A549 (cell line): ENCODE measurements at regions not wholly inside any gene's neighbourhood (a gene's known extent, or its start where the extent isn't known, plus 50 kb on each side); places are given as distances from the start of the nearest gene placed in this dataset.
"Not testable (repeated sequence)": the region's sequence is repeated elsewhere in the genome, so short reads cannot be mapped to it uniquely, and the experiment has no call there.

ENCODE experiments used
- ATAC-seq, 2 experiments: fragments of 200-7000 bp in 1 of 2; fragments of >200 bp in 1 of 2; cut with Nextera tagmentation in 1 of 2; cut with Tn5 transposase in 1 of 2; 3 replicates each; pipeline versions ENCODE4 v1.8.0 to v1.9.1; 2018 to 2020; ENCODE audit warnings: mild to moderate bottlenecking in 1 of 2, moderate library complexity in 1 of 2
- CTCF ChIA-PET: fragments of 300-600 bp; sonication (Branson Sonifier 250); formaldehyde crosslinking; extraction: SDS; loops from one replicate; lab custom pipeline; 2021; ENCODE audit warnings: antibody characterized with exemption, inconsistent platforms; lab: Yijun Ruan, JAX
- POLR2A ChIA-PET: fragments of 350-600 bp; formaldehyde crosslinking; extraction: SDS; loops from one replicate; lab custom pipeline; 2021; ENCODE audit warnings: antibody characterized with exemption, inconsistent platforms; lab: Yijun Ruan, JAX
- DNase-seq, 2 experiments: peaks; one replicate each; pipeline versions ENCODE4 v3.0.0 to v3.0.0-alpha.2; 2011 to 2016; ENCODE audit warnings: low read depth in 1 of 2, low spot score in 1 of 2
- FAIRE-seq: peaks from 2 replicates; lab custom pipeline; 2011; peaks lifted over from hg19 to GRCh38; lab: Jason Lieb, UNC
- H3K27ac ChIP-seq, 2 experiments: fragments of >200 bp; sonication (Bioruptor Twin); formaldehyde crosslinking; 3 replicates each; pipeline ENCODE4 v1.5.1; 2016 to 2017
- H3K4me1 ChIP-seq: fragments of >200 bp; sonication (Bioruptor Twin); formaldehyde crosslinking; 3 replicates; pipeline ENCODE4 v1.6.1; 2016
- H3K4me2 ChIP-seq: fragments of >200 bp; sonication (Bioruptor Twin); formaldehyde crosslinking; 3 replicates; pipeline ENCODE4 v1.6.1; 2016
- H3K4me3 ChIP-seq: fragments of >200 bp; sonication (Bioruptor Twin); formaldehyde crosslinking; 3 replicates; pipeline ENCODE4 v1.5.1; 2016
- H3K9me3 ChIP-seq: fragments of >200 bp; sonication (Bioruptor Twin); formaldehyde crosslinking; 3 replicates; pipeline ENCODE4 v1.6.1; 2016
- CBX2 ChIP-seq: fragments of 200-600 bp; sonication (generic); IDR thresholded peaks from 2 replicates; pipeline ENCODE4 v1.6.1; 2016; ENCODE audit warnings: low read depth, mild to moderate bottlenecking, borderline replicate concordance
- FOXS1 ChIP-seq: fragments of 250-450 bp; sonication (Bioruptor Pico); IDR thresholded peaks from 2 replicates; pipeline ENCODE4 v1.5.0; 2020; ENCODE audit warnings: mild to moderate bottlenecking, moderate library complexity
- HEYL ChIP-seq: fragments of 250-450 bp; sonication (Bioruptor Pico); IDR thresholded peaks from 2 replicates; pipeline ENCODE4 v1.8.0; 2021; ENCODE audit warnings: mild to moderate bottlenecking, moderate library complexity
- HOXA7 ChIP-seq: fragments of 250-450 bp; sonication (Bioruptor Pico); IDR thresholded peaks from 2 replicates; pipeline ENCODE4 v1.5.0; 2020; ENCODE audit warnings: mild to moderate bottlenecking, moderate library complexity
- HOXB13 ChIP-seq: fragments of 250-450 bp; sonication (Bioruptor Pico); IDR thresholded peaks from 2 replicates; pipeline ENCODE4 v1.5.0; 2020; ENCODE audit warnings: low read depth, mild to moderate bottlenecking, moderate library complexity
- HOXB5 ChIP-seq: fragments of 250-450 bp; sonication (Bioruptor Pico); IDR thresholded peaks from 2 replicates; pipeline ENCODE4 v1.5.0; 2020; ENCODE audit warnings: mild to moderate bottlenecking, moderate library complexity
- MAFK ChIP-seq: fragments of 450-650 bp; IDR thresholded peaks from 2 replicates; pipeline ENCODE4 v1.6.1; 2014; ENCODE audit not compliant: partially characterized antibody
- MYC ChIP-seq: IDR thresholded peaks from 2 replicates; pipeline ENCODE4 v1.6.1; 2012; ENCODE audit warnings: mild to moderate bottlenecking, inconsistent platforms, low read length, improper control_type of control experiment, borderline replicate concordance
- PHF8 ChIP-seq: fragments of 200-600 bp; sonication (generic); IDR thresholded peaks from 2 replicates; pipeline ENCODE4 v1.6.1; 2016; ENCODE audit warnings: low read depth, mild to moderate bottlenecking, antibody characterized with exemption, moderate library complexity, borderline replicate concordance
- POLR2AphosphoS2 ChIP-seq: conservative IDR thresholded peaks from 2 replicates; pipeline ENCODE4 v1.6.1; 2012; ENCODE audit warnings: low read length, improper control_type of control experiment, inconsistent platforms
- RAD21 ChIP-seq, 2 experiments: fragments of >200 bp in 1 of 2; sonication (Bioruptor Twin) in 1 of 2; formaldehyde crosslinking in 1 of 2; IDR thresholded peaks in 1 of 2; conservative IDR thresholded peaks in 1 of 2; 2 replicates in 1 of 2; 3 replicates in 1 of 2; pipeline ENCODE4 v1.6.1; 2012 to 2018; ENCODE audit warnings: inconsistent platforms in 1 of 2
- SMC3 ChIP-seq: fragments of >200 bp; sonication (Bioruptor Twin); formaldehyde crosslinking; IDR thresholded peaks from 3 replicates; pipeline ENCODE4 v1.6.1; 2018; ENCODE audit warnings: inconsistent platforms
- TFCP2L1 ChIP-seq: fragments of 250-450 bp; sonication (Bioruptor Pico); IDR thresholded peaks from 2 replicates; pipeline ENCODE4 v1.5.0; 2021; ENCODE audit warnings: mild to moderate bottlenecking
- ZFP36 ChIP-seq: fragments of 450-650 bp; IDR thresholded peaks from 2 replicates; pipeline ENCODE4 v1.6.1; 2014; ENCODE audit warnings: borderline replicate concordance; ENCODE audit not compliant: partially characterized antibody
- WGBS: methylation state at CpG from one replicate; pipeline ENCODE4 v1.1.6; 2017; ENCODE audit errors: missing lambda C conversion rate; 5-methylcytosine and 5-hydroxymethylcytosine counted together
- TF ChIP-seq, protein P1 (sequence below): fragments of 200-600 bp; sonication (generic); IDR thresholded peaks from 2 replicates; pipeline ENCODE4 v1.6.1; 2016; ENCODE audit warnings: antibody characterized with exemption, mild to moderate bottlenecking, moderate library complexity
- TF ChIP-seq, protein P2 (sequence below): fragments of 450-650 bp; IDR thresholded peaks from 2 replicates; pipeline ENCODE4 v1.6.1; 2014; ENCODE audit warnings: antibody characterized with exemption
- TF ChIP-seq, protein P3 (sequence below): fragments of >200 bp; sonication (Bioruptor Twin); formaldehyde crosslinking; IDR thresholded peaks from 3 replicates; pipeline ENCODE4 v1.5.1; 2016
- TF ChIP-seq, protein P4 (sequence below): fragments of 250-450 bp; sonication (Bioruptor Pico); IDR thresholded peaks from 2 replicates; pipeline ENCODE4 v1.5.0; 2020; ENCODE audit warnings: low read depth, mild to moderate bottlenecking, moderate library complexity

DNA sequence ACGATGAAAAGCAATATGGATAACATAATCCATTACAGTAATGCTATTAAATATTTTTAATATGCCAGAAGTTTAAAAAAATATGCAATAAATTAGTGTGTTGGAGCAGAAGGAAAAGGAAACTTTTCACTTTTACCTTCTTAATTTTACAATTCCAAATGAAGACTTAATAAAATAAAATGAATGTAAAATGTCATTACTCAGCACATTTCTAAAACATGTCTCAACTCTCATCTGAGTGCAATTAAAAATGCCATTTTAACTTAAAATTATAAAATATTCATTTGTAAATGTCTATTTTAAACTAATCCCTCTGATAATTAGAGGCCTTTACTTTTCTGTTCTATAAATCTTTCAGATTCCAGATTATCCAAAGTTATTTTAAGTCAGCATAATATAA lies 733.4 kb downstream of the DNAH5 start:
- H3K4me3 ChIP-seq = no peak overlapping the region
- no peaks in the 10 kb centered on the region for H3K4me1 ChIP-seq
- FAIRE-seq (no peak), DNase-seq (no peak)
- no peak overlapping the region for H3K27ac ChIP-seq
- H3K4me2 ChIP-seq = no peak overlapping the region
- ChIA-PET CTCF (no interaction called here), POLR2A (no interaction called here)
- no peaks in the 10 kb centered on the region for H3K9me3 ChIP-seq
- peak; percentile 72 for TF ChIP-seq MAFK
- TF ChIP-seq ZFP36 = no peak
- TF ChIP-seq, all 56 proteins: peak for 1
- 57% methylated on average over 1 of the region's 1 CpG for WGBS
- no peak for ATAC-seq

DNA sequence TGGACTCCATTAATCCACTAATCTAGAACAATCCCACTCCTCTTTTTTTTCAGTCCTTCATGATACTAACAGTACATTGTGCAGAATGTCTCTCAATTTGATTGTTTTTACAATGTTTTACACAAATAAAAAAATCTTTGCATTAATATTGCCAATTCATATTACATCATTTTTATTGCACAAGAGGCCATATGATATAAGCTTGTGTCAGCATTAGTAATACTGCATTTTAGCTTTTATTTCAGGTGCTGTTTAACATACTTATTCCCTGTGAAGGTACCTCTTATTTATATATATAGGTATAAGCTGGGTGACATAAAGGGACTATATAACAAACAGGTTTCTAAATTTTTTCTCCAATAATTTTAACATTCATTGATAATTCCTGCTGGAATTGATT lies 737.4 kb downstream of the DNAH5 start:
- ChIA-PET POLR2A (no interaction called here), CTCF (no interaction called here)
- Histone ChIP-seq H3K4me2 (no peak overlapping the region), H3K4me1 (no peaks in the 10 kb centered on the region), H3K27ac (no peak overlapping the region), H3K9me3 (no peaks in the 10 kb centered on the region), H3K4me3 (no peak overlapping the region)
- ATAC-seq (no peak), FAIRE-seq (no peak), DNase-seq (no peak)
- no peak for TF ChIP-seq SMC3
- TF ChIP-seq POLR2AphosphoS2 = no peak
- no peak for TF ChIP-seq HOXA7 (CRISPR knock-in tag)
- TF ChIP-seq ZFP36 = no peak
- no peak for TF ChIP-seq HOXB5 (CRISPR knock-in tag)
- no peak for TF ChIP-seq CBX2
- TF ChIP-seq RAD21 (conservative IDR thresholded peaks at IDR 0.05 in 1 of 2, IDR thresholded peaks at IDR 0.05 in 1 of 2) = no peak

DNA sequence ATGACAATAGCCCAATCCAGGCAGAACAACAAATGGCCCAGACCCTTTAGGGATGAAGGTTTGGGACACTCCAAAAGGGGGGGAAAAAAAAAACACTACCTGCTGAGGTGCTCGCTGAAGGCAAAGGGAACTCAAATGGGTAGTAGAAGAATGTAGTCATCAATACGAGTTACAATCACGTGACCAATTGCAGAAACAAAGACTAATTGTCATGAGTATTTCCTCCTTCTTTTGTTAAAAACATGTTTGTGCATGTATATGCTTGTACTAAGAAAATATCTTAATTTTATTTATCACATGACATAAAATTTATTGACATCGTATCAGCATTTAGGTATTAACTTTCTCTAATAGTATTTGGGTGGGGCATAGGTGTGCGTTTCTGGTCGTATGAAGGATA lies 743.5 kb downstream of the DNAH5 start:
- Histone ChIP-seq H3K4me3 (no peak overlapping the region), H3K27ac (no peak overlapping the region), H3K4me2 (no peak overlapping the region), H3K4me1 (no peaks in the 10 kb centered on the region), H3K9me3 (no peaks in the 10 kb centered on the region)
- ChIA-PET POLR2A (no interaction called here), CTCF (no interaction called here)
- TF ChIP-seq, protein P1, sequence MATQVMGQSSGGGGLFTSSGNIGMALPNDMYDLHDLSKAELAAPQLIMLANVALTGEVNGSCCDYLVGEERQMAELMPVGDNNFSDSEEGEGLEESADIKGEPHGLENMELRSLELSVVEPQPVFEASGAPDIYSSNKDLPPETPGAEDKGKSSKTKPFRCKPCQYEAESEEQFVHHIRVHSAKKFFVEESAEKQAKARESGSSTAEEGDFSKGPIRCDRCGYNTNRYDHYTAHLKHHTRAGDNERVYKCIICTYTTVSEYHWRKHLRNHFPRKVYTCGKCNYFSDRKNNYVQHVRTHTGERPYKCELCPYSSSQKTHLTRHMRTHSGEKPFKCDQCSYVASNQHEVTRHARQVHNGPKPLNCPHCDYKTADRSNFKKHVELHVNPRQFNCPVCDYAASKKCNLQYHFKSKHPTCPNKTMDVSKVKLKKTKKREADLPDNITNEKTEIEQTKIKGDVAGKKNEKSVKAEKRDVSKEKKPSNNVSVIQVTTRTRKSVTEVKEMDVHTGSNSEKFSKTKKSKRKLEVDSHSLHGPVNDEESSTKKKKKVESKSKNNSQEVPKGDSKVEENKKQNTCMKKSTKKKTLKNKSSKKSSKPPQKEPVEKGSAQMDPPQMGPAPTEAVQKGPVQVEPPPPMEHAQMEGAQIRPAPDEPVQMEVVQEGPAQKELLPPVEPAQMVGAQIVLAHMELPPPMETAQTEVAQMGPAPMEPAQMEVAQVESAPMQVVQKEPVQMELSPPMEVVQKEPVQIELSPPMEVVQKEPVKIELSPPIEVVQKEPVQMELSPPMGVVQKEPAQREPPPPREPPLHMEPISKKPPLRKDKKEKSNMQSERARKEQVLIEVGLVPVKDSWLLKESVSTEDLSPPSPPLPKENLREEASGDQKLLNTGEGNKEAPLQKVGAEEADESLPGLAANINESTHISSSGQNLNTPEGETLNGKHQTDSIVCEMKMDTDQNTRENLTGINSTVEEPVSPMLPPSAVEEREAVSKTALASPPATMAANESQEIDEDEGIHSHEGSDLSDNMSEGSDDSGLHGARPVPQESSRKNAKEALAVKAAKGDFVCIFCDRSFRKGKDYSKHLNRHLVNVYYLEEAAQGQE = no peak
- TF ChIP-seq, protein P2, sequence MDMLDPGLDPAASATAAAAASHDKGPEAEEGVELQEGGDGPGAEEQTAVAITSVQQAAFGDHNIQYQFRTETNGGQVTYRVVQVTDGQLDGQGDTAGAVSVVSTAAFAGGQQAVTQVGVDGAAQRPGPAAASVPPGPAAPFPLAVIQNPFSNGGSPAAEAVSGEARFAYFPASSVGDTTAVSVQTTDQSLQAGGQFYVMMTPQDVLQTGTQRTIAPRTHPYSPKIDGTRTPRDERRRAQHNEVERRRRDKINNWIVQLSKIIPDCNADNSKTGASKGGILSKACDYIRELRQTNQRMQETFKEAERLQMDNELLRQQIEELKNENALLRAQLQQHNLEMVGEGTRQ = peak; percentile 54
- no peak for TF ChIP-seq FOXS1 (CRISPR knock-in tag)
- 17% methylated on average over 6 of the region's 6 CpGs for WGBS
- ATAC-seq (no peak), FAIRE-seq (no peak), DNase-seq (no peak)

DNA sequence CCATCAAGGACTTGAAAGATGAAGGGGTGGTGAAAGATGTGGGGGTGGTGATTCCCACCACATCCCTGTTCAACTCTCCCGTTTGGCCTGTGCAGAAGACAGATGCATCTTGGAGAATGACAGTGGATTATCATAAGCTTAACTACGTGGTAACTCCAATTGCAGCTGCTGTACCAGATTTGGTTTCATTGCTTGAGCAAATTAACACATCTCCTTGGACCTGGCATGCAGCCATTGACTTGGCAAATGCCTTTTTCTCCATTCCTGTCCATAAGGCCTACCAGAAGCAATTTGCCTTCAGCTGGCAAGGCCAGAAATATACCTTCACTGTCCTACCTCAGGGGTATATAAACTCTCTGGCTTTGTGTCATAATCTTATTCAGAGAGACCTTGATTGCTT lies 746.3 kb downstream of the DNAH5 start:
- DNase-seq, H3K27ac ChIP-seq, H3K4me1 ChIP-seq, H3K4me3 ChIP-seq, POLR2A ChIA-PET, H3K4me2 ChIP-seq, H3K9me3 ChIP-seq, ATAC-seq, FAIRE-seq, CTCF ChIA-PET: not testable (repeated sequence)
- 0% methylated on average over 2 of the region's 2 CpGs for WGBS

DNA sequence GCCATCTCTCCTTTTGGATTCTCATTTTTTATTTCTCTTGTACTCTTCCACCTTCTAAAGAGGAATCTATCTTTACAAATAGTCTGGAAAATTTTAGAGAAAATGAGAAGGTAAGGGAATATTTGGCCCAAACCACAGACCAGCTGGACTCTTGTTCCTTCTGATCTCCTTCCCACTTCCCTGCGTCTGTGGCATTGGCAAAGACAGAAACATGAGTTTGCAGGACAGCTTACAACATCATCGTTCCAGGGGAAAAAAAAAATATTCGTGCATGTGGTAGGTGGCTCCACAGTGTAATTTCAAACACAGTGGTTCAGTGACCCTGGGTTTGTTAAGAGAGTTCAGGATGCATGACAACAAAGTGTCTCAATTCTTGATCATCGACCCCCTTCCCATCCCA lies 755.0 kb downstream of the DNAH5 start:
- no peaks in the 10 kb centered on the region for H3K4me1 ChIP-seq
- TF ChIP-seq MYC (no peak), HOXB13 (CRISPR knock-in tag) (no peak), HEYL (no peak), TFCP2L1 (CRISPR knock-in tag) (no peak), PHF8 (no peak), SMC3 (no peak), HOXA7 (CRISPR knock-in tag) (no peak)
- TF ChIP-seq, protein P3, sequence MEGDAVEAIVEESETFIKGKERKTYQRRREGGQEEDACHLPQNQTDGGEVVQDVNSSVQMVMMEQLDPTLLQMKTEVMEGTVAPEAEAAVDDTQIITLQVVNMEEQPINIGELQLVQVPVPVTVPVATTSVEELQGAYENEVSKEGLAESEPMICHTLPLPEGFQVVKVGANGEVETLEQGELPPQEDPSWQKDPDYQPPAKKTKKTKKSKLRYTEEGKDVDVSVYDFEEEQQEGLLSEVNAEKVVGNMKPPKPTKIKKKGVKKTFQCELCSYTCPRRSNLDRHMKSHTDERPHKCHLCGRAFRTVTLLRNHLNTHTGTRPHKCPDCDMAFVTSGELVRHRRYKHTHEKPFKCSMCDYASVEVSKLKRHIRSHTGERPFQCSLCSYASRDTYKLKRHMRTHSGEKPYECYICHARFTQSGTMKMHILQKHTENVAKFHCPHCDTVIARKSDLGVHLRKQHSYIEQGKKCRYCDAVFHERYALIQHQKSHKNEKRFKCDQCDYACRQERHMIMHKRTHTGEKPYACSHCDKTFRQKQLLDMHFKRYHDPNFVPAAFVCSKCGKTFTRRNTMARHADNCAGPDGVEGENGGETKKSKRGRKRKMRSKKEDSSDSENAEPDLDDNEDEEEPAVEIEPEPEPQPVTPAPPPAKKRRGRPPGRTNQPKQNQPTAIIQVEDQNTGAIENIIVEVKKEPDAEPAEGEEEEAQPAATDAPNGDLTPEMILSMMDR = no peak
- TF ChIP-seq, protein P4, sequence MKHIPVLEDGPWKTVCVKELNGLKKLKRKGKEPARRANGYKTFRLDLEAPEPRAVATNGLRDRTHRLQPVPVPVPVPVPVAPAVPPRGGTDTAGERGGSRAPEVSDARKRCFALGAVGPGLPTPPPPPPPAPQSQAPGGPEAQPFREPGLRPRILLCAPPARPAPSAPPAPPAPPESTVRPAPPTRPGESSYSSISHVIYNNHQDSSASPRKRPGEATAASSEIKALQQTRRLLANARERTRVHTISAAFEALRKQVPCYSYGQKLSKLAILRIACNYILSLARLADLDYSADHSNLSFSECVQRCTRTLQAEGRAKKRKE = no peak
- H3K4me2 ChIP-seq = no peak overlapping the region
- FAIRE-seq (no peak), ATAC-seq (no peak), DNase-seq (no peak)
- no peak overlapping the region for H3K4me3 ChIP-seq
- WGBS = 0% methylated on average over 4 of the region's 4 CpGs
- no peak overlapping the region for H3K27ac ChIP-seq
- no peaks in the 10 kb centered on the region for H3K9me3 ChIP-seq
- ChIA-PET CTCF (no interaction called here), POLR2A (no interaction called here)
